Activated T-cell treated with anti-CD3 and anti-CD28 coated beads for 24 hours (primary cell): ENCODE measurements at regions not wholly inside any gene's neighbourhood (a gene's known extent, or its start where the extent isn't known, plus 50 kb on each side); places are given as distances from the start of the nearest gene placed in this dataset.

Source experiments
- DNase-seq: peaks from one replicate; pipeline ENCODE4 v3.0.0-alpha.2; 2020; ENCODE audit warnings: low read depth

- no peak for DNase-seq
These were observed 65.5 kb upstream of the ITGA6 start for GRCh38 chr2:172361840-172362239.

- no peak for DNase-seq
These were observed 63.1 kb upstream of the ITGA6 start for GRCh38 chr2:172364261-172364660.

GRCh38 chr2:172366596-172367150 is 60.7 kb upstream of the ITGA6 start:
- no peak for DNase-seq

- no peak for DNase-seq
These were observed 56.4 kb upstream of the ITGA6 start for GRCh38 chr2:172370821-172371455.

GRCh38 chr2:172372436-172372835 is 55.0 kb upstream of the ITGA6 start:
- DNase-seq: no peak

GRCh38 chr2:172373076-172373475 is 54.3 kb upstream of the ITGA6 start:
- DNase-seq: no peak

- DNase-seq: no peak
These were observed 53.6 kb upstream of the ITGA6 start for GRCh38 chr2:172373766-172374165.

GRCh38 chr2:172374318-172375240 is 52.8 kb upstream of the ITGA6 start:
- DNase-seq: no peak

GRCh38 chr2:172375251-172375650 is 52.1 kb upstream of the ITGA6 start:
- DNase-seq: no peak

- DNase-seq: no peak
These were observed 51.4 kb upstream of the ITGA6 start for GRCh38 chr2:172376016-172376415.

GRCh38 chr2:172376505-172377125 is 50.8 kb upstream of the ITGA6 start:
- no peak for DNase-seq

- DNase-seq: no peak
These were observed 50.0 kb upstream of the ITGA6 start for GRCh38 chr2:172377408-172377807.
